ENCODE measurements at regions not wholly inside any gene's neighbourhood (a gene's known extent, or its start where the extent isn't known, plus 50 kb on each side); places are given as distances from the start of the nearest gene placed in this dataset.

DNA sequence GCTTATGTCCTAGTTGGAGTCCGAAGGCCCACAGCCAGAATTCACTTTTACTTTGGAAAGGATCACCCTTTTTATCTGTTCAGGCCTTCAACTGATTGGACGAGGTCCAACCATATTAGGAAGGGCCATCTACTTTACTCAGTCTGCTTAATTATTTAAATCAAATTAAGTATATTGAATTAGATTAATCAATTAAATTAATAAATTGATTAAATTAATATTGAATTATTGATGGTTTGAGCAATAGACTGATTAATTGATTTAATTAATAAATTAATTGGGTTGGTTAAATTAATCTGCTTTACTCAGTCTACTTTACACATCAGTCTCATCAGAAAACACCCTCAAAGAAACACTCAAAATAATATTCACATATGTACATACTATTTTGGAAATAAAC, 816.9 kb upstream of the POT1 start:
- DNase-seq (ENCODE audit: low read depth, low spot score): no peak
- H3K27ac ChIP-seq: no peak overlapping the region

DNA sequence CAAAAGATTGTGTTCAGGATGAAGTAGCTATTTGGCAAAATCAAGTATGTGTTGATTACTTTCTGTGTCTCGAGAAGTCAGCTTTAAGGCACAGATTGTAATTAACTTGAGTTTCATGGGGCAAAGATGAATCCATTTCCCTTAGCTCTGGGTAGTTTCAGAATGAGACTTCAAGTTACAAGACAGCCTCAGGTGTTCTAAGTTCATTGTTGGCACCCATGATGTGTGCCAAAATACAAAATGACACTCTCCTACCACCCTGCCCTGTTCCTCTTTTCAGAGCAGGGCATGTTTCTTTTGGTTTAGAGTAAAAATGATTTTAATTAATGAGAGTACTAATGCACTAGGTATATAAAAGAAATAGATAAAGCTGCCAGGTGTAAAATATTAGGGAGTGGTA, 797.6 kb upstream of the POT1 start:
- H3K27ac ChIP-seq: no peak overlapping the region
- no peak for DNase-seq (ENCODE audit: low read depth, low spot score)

DNA sequence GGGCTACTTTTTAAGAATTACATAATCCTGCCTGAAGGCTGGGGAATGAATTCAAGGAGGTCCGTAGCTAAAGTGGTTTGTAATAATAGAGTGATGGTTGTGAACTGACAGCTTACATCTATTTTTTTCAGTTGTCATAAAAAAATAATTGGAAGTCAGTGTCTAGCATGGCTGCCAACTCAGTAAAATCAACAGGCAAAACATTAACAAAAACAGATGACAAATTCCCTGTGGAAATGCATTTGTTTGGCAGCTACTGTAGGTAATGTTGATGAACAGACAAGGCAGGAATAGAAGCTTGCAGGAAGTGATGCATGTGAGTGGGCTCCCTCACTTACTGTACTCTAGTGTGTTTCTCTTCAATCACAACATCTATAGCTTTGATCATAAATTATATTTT, 766.0 kb upstream of the POT1 start:
- no peak for DNase-seq (ENCODE audit: low read depth, low spot score)
- H3K27ac ChIP-seq: no peak overlapping the region

DNA sequence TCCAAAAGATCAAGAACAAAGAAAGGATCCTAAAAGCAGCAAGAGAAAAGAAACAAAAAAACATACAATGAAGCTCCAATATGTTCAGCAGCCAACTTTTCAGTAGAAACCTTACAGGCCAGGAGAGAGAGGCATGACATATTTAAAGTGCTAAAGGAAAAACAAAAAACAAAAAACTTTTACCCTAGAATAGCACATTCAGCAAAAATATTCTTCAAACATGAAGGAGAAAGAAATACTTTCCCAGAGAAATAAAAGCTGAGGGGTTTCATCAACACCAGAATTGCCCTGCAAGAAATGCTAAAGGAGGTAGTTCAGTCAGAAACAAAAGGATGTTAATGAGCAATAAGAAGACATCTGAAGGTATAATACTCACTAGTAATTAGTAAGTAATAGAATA, 753.5 kb upstream of the POT1 start:
- no peak for DNase-seq (ENCODE audit: low read depth, low spot score)

DNA sequence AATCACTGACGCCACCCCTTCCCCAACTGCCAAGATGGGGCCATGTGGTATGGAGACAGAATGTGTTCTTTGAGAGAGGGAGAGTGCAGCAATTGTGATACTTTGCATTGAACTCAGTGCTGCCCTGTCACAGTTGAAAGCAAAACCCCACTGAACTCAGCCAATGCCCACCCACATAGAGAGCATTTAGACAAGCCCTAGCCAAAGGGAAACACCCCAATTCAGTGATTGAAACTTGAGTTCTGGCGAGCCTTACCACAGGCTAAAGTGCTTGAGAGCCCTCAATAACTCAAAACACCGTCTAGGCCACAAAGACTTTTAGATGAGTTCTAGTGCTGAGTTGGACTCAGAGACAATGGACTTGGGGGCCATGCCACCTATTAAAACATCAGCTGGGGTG, 751.9 kb upstream of the POT1 start:
- DNase-seq (ENCODE audit: low read depth, low spot score): no peak

More for the DNA sequence above, 753.5 kb upstream of the POT1 start:
- H3K27ac ChIP-seq: no peak overlapping the region

DNA sequence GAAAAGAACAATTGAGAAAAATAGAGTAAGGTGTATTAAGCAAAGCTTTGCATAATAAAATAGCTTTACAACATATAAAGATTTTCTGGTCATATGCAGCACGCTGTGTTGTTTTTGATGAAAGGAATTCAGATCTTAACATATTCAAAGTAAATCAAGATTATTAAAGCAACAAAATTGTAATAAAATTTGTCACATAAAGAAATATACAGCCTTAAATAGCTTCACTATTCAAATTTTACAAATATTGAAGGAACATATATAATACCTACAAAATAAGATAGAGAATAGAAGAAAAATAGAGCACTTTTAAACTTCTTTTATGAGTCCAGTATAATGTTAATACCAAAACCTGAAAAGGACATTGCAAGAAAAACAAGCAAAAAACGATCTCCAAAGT, 749.1 kb upstream of the POT1 start:
- H3K27ac ChIP-seq: no peak overlapping the region
- no peak for DNase-seq (ENCODE audit: low read depth, low spot score)

More for the DNA sequence above, 751.9 kb upstream of the POT1 start:
- H3K27ac ChIP-seq: no peak overlapping the region

DNA sequence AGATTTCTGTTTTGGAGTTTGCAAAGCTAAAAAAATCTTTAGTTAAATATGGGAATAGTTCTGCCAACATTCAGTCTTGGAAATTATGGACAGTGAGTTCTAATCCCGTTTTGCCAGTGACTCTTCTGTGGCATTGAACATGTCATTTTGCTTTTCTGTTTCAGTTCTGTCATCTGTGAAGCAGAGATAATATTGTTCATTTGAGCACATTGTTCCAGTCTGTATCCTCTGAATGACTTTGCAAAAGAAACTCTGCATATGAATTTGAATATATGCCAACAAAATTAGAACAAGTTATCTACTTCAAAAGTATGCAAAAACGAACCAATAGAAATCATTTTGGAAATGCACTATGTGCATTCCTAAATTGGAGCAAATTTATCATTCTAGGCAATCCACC, 746.0 kb upstream of the POT1 start:
- no peak overlapping the region for H3K27ac ChIP-seq
- DNase-seq (ENCODE audit: low read depth, low spot score): no peak

DNA sequence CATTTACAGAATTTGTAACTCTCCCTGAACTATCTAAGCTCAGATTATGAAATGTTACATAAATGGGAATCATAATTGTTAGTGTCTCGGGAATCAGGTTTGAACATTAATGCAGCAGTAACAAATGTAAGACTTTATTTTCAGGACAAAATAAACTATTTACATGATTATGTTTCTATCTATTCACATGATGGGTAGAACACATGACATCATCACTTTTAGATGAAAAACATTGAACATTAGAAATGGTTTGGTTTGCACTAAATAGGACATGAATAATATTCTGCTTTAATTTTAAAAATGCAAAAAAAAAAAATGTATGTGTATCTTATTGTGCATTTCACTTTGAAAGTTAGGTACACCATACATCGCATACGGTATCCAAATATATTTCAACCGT, 745.5 kb upstream of the POT1 start:
- no peak for DNase-seq (ENCODE audit: low read depth, low spot score)
- H3K27ac ChIP-seq: no peak overlapping the region

DNA sequence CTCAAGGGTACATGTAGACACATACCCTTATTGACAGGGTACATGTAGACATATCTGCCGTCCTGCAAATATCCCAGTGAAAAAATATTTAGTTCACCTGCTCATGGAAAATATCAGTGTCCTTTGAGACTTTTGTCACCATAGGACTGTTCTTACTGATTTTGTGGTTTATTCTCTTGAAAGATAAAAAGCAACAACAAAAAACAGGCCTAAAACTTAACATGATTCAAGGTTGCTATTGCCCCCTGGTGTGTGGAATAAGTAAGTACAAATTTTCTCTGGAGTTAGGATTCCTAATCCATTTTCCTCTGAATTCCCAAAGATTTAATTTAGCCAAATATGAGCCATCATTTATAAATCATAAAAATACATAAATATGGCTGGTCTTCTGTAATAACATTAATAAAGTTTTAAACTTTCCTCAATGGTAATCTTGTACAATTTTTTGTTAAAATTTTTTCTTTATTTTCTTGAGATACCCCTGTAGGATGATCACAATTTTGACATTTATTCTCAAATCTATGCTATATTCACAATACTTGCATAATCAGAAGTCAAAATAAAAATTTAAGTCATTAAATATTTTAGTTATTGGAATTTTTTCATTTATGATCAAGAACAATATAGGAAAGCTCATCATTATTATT, 741.4 kb upstream of the POT1 start:
- no peak for DNase-seq (ENCODE audit: low read depth, low spot score)

DNA sequence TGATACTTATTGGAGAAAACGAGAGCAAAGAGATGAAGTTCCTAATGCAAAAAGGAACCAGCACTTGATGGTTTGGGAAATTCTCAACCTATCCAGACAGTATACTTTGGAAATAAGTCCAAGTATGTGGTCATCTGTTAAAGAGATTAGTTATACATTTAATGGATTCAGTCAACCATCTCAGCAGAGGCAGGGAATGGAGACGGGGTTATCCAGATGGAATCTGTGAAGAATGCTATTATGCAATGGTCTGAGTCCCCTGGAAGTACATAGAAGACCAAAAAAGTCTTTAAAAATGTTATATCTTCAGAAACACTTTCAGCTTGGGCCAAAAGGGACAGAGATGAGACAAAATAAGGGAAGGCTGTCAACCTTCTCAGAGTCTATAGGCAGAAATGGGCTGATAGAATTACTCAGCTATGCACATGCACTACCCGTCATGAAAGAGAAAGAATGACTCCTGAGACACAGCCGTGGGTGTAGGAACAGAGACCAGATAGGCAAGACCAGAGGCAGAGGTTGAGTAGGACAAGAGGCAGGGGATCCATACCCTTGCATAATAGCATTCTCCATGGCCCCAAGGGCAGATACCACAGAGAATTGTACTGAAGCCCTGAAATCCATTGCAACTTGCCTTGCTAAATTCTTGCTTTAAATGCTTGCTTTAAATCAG, 738.8 kb upstream of the POT1 start:
- no peak overlapping the region for H3K27ac ChIP-seq
- DNase-seq (ENCODE audit: low read depth, low spot score): no peak

More for the DNA sequence above, 741.4 kb upstream of the POT1 start:
- H3K27ac ChIP-seq: no peak overlapping the region

DNA sequence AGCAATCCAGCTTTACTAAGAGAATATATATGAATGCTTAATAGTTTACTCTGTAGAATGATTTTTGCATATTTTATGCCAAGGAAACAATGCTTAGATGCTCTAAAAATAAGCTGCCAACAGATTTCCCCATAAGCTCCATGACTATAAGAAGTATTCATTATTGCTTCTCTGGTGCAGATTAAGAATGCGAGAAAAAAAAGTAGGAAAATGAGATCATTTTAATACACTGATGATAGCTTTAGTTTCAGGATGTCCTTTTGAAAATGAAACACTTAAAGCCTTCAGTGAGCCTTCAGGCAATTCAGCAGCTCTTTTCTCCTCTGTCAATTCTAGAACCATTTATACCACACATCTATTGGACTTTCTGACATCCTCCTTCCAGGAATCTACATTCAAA, 735.0 kb upstream of the POT1 start:
- no peak overlapping the region for H3K27ac ChIP-seq
- DNase-seq (ENCODE audit: low read depth, low spot score): no peak

DNA sequence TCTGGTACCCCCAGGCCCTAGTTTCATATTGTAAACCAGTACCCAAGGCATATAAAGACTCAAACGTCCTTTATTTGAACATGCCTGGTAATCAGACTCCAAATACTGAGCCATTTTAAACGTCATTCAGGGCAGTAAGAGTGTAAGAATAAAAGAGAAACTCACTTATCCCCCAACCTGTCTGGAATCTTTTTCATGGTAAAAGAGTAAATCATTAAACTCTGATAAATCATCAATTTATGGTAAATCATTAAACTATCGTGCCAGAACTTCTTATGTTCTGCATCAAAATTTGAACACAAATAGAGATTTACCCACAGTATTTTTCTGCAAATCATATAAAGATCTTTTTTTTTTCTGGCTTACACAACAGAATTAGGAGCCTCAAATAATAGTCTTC, 734.3 kb upstream of the POT1 start:
- no peak overlapping the region for H3K27ac ChIP-seq
- no peak for DNase-seq (ENCODE audit: low read depth, low spot score)

DNA sequence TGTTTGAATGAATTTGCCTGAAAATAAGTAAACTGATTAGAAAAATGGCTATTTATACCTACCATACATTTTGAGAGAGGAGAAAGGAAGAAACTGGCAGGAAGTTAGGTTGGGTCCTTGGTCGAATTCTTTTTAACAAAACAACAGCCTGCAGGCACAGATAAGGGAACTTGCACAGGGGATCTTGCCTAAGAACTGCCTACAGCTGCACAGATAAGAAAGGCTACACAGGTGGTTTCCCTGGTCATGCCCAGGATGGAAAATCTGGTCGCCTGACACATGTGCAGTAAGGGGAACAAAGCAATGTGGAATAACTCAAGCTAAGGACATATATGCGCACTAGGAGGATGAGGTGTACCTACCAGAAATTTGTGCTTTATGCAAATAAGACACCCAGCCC, 732.1 kb upstream of the POT1 start:
- no peak for DNase-seq (ENCODE audit: low read depth, low spot score)
- no peak overlapping the region for H3K27ac ChIP-seq

DNA sequence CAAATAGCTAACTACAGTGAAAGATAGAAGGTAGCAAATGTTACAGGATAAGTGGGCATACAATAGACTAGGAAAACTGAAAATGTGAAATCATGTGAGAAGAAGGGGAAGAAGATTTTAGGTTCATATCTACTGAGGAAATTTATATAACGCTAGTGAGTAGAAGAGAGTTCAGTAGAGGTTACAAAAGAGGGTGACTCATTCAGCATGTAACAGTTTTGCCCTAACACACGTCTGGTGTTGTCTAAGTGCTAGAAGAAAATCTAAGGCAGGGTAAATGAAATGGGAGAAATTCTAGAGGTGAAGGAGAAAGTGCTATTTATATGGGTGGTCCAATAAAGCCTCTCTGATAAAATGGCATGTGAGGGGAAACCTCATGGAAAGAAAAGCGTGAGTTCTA, 731.4 kb upstream of the POT1 start:
- no peak for DNase-seq (ENCODE audit: low read depth, low spot score)

DNA sequence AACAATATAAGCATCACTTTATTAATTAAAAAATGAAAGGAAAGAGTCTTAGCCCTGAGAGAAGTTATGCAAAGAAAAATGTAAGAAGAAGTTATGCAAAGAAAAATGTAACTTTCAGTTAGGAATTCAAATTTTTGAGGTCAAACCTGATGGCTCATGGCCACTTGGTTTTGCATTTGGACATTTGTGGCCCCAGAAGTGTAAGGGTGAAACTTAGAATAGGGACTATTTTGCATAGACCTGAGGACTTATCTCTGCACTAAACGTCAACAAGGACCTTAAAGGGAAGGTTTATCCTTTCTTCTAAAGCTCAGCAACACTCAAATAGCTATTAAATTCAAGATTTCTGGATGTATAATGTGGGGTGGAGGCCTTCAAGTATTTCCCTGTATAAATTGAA, 724.5 kb upstream of the POT1 start:
- no peak overlapping the region for H3K27ac ChIP-seq
- DNase-seq (ENCODE audit: low read depth, low spot score): no peak

More for the DNA sequence above, 731.4 kb upstream of the POT1 start:
- no peak overlapping the region for H3K27ac ChIP-seq

DNA sequence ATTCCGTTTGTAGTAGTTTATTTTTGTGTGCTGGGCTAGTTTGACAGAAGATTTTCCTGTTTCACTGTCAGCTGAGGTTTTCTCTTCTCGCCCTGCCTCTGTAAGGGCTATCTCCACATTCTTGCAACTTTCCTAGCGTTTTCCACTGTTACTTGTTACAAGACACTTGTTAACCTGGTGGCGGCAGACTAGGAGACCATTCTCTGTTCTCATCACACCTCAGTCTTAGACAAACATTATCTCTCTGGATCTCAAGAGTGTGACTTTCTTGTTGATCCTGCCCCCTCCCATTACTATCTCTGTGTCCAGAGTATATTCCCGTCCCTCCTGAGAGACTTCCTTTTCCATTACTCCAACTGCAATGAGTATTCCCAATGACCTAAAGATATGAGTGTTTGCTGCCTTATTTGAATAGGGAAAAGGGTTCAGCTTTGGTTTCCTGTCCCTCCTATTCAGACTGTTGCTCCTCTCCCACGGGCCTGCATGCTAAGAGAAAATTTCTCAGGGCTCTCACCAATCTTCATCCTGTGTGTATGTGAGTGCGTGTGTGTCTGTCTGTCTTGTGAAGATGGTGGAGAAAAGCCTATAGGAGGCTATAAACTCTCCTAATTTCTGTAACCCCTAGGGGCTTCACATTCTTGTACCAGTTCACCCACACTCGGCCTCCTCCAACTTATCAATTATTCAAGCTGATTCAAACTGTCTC, 722.4 kb upstream of the POT1 start:
- no peak overlapping the region for H3K27ac ChIP-seq
- DNase-seq (ENCODE audit: low read depth, low spot score): no peak

DNA sequence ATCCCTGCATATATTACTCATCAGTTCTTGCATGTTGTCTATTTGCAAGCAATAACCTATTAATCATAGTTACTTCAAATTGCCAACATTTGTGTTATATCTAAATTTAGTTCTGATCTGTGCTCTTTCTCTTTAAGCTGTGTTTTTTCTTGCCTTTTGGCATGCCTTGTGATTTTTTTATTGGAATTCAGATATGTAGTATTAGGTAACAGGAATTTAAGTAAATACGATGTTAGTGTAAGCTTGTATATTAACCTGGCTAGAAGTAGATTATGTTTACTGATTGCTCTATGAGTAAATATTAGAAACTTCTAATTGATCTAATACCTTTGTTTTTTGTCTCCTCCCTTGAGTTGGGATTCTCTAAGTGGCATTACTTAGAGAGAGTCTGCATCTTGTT, 718.9 kb upstream of the POT1 start:
- DNase-seq (ENCODE audit: low read depth, low spot score): no peak
- no peak overlapping the region for H3K27ac ChIP-seq

DNA sequence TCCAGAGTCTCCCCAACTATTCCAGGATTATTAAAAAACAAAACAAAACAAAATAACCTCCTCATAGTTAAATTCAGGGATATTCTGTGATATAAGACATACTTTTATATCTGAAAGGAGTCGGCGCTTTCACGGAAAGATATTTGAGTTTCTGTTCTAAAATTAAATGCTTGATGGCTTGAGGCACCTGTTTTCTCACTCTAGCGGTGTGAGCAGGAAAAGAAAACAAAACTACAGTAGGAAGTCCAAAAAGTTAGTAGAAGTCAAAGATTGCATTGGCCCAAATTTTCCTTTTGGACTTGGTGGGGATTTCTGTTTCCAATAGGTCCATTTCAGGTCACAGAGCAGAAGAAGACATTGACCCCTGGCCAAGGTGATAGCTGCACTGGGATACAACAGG, 716.1 kb upstream of the POT1 start:
- H3K27ac ChIP-seq: no peak overlapping the region
- DNase-seq (ENCODE audit: low read depth, low spot score): no peak

DNA sequence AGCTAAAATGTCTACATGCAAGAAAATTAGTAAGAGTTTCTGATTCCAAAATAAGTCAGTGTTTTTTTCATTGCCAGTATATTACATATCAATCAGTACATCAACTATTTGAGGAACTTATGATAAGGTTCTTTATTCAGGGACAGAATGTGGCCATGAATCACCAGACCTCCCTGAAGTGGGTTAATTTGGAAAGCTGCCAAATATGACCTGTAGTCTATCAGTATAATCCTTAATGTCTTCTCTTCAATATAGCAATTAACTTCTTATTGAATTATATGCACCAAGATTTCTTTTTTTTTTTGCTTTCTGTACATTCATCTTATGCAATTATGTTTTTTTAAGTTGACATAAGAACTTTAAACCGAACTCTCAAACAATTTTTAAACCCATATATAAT, 714.5 kb upstream of the POT1 start:
- DNase-seq (ENCODE audit: low read depth, low spot score): no peak
- no peak overlapping the region for H3K27ac ChIP-seq

DNA sequence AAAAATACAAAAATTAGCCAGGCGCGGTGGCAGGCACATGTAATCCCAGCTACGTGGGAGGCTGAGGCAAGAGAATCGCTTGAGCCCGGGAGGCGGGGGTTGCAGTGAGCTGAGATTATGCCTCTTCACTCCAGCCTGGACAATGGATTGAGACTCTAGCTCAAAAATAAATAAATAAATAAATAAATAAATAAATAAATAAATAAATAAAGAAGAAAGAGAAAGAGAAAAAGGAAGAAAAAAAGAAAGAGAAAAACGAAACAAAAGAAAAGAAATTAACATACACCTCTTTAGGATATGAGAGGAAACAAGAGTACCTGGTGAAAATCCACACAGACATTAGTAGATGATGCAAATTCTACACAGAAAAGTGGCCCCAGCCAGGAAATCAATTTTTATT, 713.7 kb upstream of the POT1 start:
- H3K27ac ChIP-seq: no peak overlapping the region
- DNase-seq (ENCODE audit: low read depth, low spot score): no peak

DNA sequence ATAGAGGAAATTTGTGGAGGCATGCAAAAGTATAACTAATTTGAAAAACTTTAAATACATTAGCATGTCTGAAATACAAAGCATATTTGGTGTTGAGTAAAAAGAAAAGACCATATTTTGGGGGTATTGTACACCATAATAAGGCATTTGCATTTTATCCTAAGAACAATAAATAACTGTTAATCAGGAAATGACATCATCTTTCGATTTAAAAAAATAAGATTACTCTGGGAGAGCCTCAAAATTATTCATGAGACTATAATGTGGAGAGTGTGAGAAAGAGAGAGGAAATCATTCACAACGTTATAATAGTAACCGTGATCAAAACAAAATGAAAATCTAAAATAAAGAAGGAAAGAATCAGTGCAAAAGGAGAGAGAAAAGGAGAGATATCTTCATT, 712.3 kb upstream of the POT1 start:
- no peak for DNase-seq (ENCODE audit: low read depth, low spot score)
- H3K27ac ChIP-seq: no peak overlapping the region

All from epithelial cell of prostate (primary cell).